ENCODE measurements at regions not wholly inside any gene's neighbourhood (a gene's known extent, or its start where the extent isn't known, plus 50 kb on each side); places are given as distances from the start of the nearest gene placed in this dataset.

DNA sequence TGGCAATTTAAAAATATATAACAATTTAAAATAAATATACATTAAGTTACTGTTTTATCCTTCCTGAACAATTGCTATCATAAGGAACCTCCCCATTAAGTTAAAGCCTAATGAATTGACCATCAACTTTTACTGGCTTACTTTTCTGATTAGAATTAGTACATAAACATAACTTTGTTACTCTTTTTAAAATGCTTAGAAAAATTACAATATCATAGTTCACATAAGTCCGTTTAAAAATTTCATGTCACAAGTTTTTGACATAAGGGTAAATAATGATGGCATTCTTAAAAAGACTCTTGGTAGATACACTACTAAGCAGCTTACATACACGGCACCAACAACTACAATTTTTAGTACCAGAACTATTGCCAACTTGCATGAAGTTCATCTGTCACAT, 1308.6 kb downstream of the FSCB start:
- TF ChIP-seq, protein P1, sequence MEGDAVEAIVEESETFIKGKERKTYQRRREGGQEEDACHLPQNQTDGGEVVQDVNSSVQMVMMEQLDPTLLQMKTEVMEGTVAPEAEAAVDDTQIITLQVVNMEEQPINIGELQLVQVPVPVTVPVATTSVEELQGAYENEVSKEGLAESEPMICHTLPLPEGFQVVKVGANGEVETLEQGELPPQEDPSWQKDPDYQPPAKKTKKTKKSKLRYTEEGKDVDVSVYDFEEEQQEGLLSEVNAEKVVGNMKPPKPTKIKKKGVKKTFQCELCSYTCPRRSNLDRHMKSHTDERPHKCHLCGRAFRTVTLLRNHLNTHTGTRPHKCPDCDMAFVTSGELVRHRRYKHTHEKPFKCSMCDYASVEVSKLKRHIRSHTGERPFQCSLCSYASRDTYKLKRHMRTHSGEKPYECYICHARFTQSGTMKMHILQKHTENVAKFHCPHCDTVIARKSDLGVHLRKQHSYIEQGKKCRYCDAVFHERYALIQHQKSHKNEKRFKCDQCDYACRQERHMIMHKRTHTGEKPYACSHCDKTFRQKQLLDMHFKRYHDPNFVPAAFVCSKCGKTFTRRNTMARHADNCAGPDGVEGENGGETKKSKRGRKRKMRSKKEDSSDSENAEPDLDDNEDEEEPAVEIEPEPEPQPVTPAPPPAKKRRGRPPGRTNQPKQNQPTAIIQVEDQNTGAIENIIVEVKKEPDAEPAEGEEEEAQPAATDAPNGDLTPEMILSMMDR (conservative IDR thresholded peaks at IDR 0.05; ENCODE audit: low read depth, low read length), result no peak
- TF ChIP-seq ELK1 (IDR thresholded peaks at IDR 0.05; ENCODE audit: borderline replicate concordance, low read depth, low read length) (no peak), POLR2A (IDR thresholded peaks at IDR 0.05; ENCODE audit: low read depth, low read length) (no peak), RAD21 (IDR thresholded peaks at IDR 0.05; ENCODE audit: low read length) (no peak), MAFK (IDR thresholded peaks at IDR 0.05; ENCODE audit: low read depth, low read length) (no peak), CHD1 (IDR thresholded peaks at IDR 0.05; ENCODE audit: low read depth, low read length) (no peak), BHLHE40 (IDR thresholded peaks at IDR 0.05; ENCODE audit: low read depth, low read length) (no peak), FOS (IDR thresholded peaks at IDR 0.05; ENCODE audit: low read depth, low read length) (no peak), SMC3 (IDR thresholded peaks at IDR 0.05; ENCODE audit: low read depth, low read length) (no peak)
- TF ChIP-seq, protein P2, sequence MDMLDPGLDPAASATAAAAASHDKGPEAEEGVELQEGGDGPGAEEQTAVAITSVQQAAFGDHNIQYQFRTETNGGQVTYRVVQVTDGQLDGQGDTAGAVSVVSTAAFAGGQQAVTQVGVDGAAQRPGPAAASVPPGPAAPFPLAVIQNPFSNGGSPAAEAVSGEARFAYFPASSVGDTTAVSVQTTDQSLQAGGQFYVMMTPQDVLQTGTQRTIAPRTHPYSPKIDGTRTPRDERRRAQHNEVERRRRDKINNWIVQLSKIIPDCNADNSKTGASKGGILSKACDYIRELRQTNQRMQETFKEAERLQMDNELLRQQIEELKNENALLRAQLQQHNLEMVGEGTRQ (IDR thresholded peaks at IDR 0.05; ENCODE audit: low read depth, low read length), result no peak
